ENCODE measurements at regions not wholly inside any gene's neighbourhood (a gene's known extent, or its start where the extent isn't known, plus 50 kb on each side); places are given as distances from the start of the nearest gene placed in this dataset.
A peak's percentile ranks its signal among the peaks of the same experiment; 100 is the strongest.

DNA sequence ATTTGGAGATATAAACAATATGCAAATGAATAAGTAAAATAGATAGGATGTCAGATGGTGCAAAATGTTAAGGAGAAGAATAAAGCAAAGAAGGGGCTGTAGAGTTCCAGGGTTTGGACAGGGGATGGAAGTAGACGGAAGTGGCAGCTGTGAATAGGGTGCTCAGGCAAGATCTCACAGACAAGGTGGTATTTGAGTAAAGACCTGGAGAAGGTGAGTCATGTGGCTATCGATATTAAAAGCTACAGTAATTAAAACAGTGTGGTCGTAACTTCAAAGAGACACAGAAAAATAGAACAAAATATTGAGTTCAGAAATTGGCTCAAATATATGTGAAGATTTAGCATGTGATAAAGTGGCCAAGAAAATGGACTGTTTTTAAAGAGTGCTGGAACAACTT lies 61.3 kb upstream of the SLC38A2 start:
- Histone ChIP-seq H3K36me3 (ENCODE audit: control insufficient read depth, insufficient read depth, low read length) (no peaks in the 10 kb centered on the region), H3K9me3 (ENCODE audit: control insufficient read depth, insufficient read depth, low read length) (no peaks in the 10 kb centered on the region), H3K27me3 (ENCODE audit: control insufficient read depth, insufficient read depth, low read length) (no peaks in the 10 kb centered on the region), H3K27ac (ENCODE audit: low read depth, low read length) (no peak overlapping the region), H3K4me3 (ENCODE audit: low read depth, low read length) (no peak overlapping the region), H3K4me1 (ENCODE audit: control insufficient read depth, insufficient read depth, low read length) (no peaks in the 10 kb centered on the region)
- 93% methylated on average over 3 of the region's 3 CpGs for WGBS (ENCODE audit: insufficient coverage)
- no peak for DNase-seq (ENCODE audit: low read depth in 4 of 6, low spot score in 6 of 6)

- no peaks in the 10 kb centered on the region for H3K36me3 ChIP-seq (ENCODE audit: control insufficient read depth, insufficient read depth, low read length)
- no peak for DNase-seq (ENCODE audit: low read depth in 4 of 6, low spot score in 6 of 6)
- no peaks in the 10 kb centered on the region for H3K4me1 ChIP-seq (ENCODE audit: control insufficient read depth, insufficient read depth, low read length)
- no CpG with 5 or more reads among the region's 6 CpGs for WGBS (ENCODE audit: insufficient coverage)
- peak overlapping the region; percentile 36 for H3K27ac ChIP-seq (ENCODE audit: low read depth, low read length)
- H3K9me3 ChIP-seq (ENCODE audit: control insufficient read depth, insufficient read depth, low read length): no peaks in the 10 kb centered on the region
- no peaks in the 10 kb centered on the region for H3K27me3 ChIP-seq (ENCODE audit: control insufficient read depth, insufficient read depth, low read length)
- H3K4me3 ChIP-seq (ENCODE audit: low read depth, low read length): no peak overlapping the region
Observed at GRCh38 chr12:46432325-46432724, 59.8 kb upstream of the SLC38A2 start.

- WGBS (ENCODE audit: insufficient coverage): 80% methylated on average over 1 of the region's 2 CpGs
- no peak overlapping the region for H3K4me3 ChIP-seq (ENCODE audit: low read depth, low read length)
- no peaks in the 10 kb centered on the region for H3K9me3 ChIP-seq (ENCODE audit: control insufficient read depth, insufficient read depth, low read length)
- no peaks in the 10 kb centered on the region for H3K36me3 ChIP-seq (ENCODE audit: control insufficient read depth, insufficient read depth, low read length)
- H3K4me1 ChIP-seq (ENCODE audit: control insufficient read depth, insufficient read depth, low read length): no peaks in the 10 kb centered on the region
- H3K27ac ChIP-seq (ENCODE audit: low read depth, low read length): no peak overlapping the region
- H3K27me3 ChIP-seq (ENCODE audit: control insufficient read depth, insufficient read depth, low read length): no peaks in the 10 kb centered on the region
- DNase-seq (ENCODE audit: low read depth in 4 of 6, low spot score in 6 of 6): no peak
Observed at GRCh38 chr12:46430340-46430948, 57.9 kb upstream of the SLC38A2 start.
